ENCODE measurements at regions not wholly inside any gene's neighbourhood (a gene's known extent, or its start where the extent isn't known, plus 50 kb on each side); places are given as distances from the start of the nearest gene placed in this dataset.
"Not testable (repeated sequence)": the region's sequence is repeated elsewhere in the genome, so short reads cannot be mapped to it uniquely, and the experiment has no call there.

- H3K4me1 ChIP-seq = peaks cover 0 to 15% (median 0%) of the 10 kb centered on the region in 4 donors
- in situ Hi-C loops (cut with MboI; ENCODE audit: low pct_ligation_motif_present in 1 of 4, low pct_unique_long_range_greater_than_20kb in 1 of 4, low sequenced_read_pairs in 3 of 4) = no loop called here
- H3K36me3 ChIP-seq = no peaks in the 10 kb centered on the region
- intact Hi-C loops (cut with DNase I; ENCODE audit: low total_unique reads) = loop anchor here (1.0 kb wide), 1 partner anchor 38 kb away; no protein-coding TSS in a partner anchor
- H3K4me3 ChIP-seq = no peak overlapping the region
- no peak for DNase-seq
- no peak overlapping the region for H3K27ac ChIP-seq
- TF ChIP-seq EP300 (IDR thresholded peaks at IDR 0.05; ENCODE audit: low read depth) (no peak), POLR2A (IDR thresholded peaks at IDR 0.05) (no peak), CTCF (IDR thresholded peaks at IDR 0.05) (no peak), POLR2AphosphoS5 (IDR thresholded peaks at IDR 0.05) (no peak)
- 67 to 71% methylated on average over 3 to 5 of the region's 5 CpGs for whole genome bisulfite sequencing, 2 donors (ENCODE audit: low coverage in 1 of 2)
- no peaks in the 10 kb centered on the region for H3K27me3 ChIP-seq
- no peaks in the 10 kb centered on the region for H3K9me3 ChIP-seq
Observed at GRCh38 chr2:234879671-234880455, 72.0 kb upstream of the SH3BP4 start.

GRCh38 chr2:234876621-234877020, 75.2 kb upstream of the SH3BP4 start:
- H3K27ac ChIP-seq; H3K36me3 ChIP-seq; H3K4me3 ChIP-seq; intact Hi-C loops (cut with DNase I; ENCODE audit: low total_unique reads); H3K27me3 ChIP-seq; in situ Hi-C loops (cut with MboI; ENCODE audit: low pct_ligation_motif_present in 1 of 4, low pct_unique_long_range_greater_than_20kb in 1 of 4, low sequenced_read_pairs in 3 of 4); H3K9me3 ChIP-seq; DNase-seq: not testable (repeated sequence)
- peaks cover 0 to 10% (median 0%) of the 10 kb centered on the region in 4 donors for H3K4me1 ChIP-seq
- 67 to 83% methylated on average over 1 to 2 of the region's 2 CpGs for WGBS, 2 donors (ENCODE audit: low coverage in 1 of 2)

- no peaks in the 10 kb centered on the region for H3K9me3 ChIP-seq
- intact Hi-C loops (cut with DNase I; ENCODE audit: low total_unique reads) = no loop called here
- H3K27ac ChIP-seq = no peak overlapping the region
- in situ Hi-C loops (cut with MboI; ENCODE audit: low pct_ligation_motif_present in 1 of 4, low pct_unique_long_range_greater_than_20kb in 1 of 4, low sequenced_read_pairs in 3 of 4) = no loop called here
- no peak overlapping the region for H3K4me3 ChIP-seq
- H3K27me3 ChIP-seq = no peaks in the 10 kb centered on the region
- 63 to 81% methylated on average over 3 to 10 of the region's 10 CpGs for WGBS, 2 donors (ENCODE audit: low coverage in 1 of 2)
- no peaks in the 10 kb centered on the region for H3K4me1 ChIP-seq
- no peak for DNase-seq
- TF ChIP-seq EP300 (IDR thresholded peaks at IDR 0.05; ENCODE audit: low read depth) (no peak), POLR2AphosphoS5 (IDR thresholded peaks at IDR 0.05) (no peak), CTCF (IDR thresholded peaks at IDR 0.05) (no peak), POLR2A (IDR thresholded peaks at IDR 0.05) (no peak)
- no peaks in the 10 kb centered on the region for H3K36me3 ChIP-seq
Observed at GRCh38 chr2:234874347-234875046, 77.3 kb upstream of the SH3BP4 start.

GRCh38 chr2:234873828-234874173, 78.0 kb upstream of the SH3BP4 start:
- Histone ChIP-seq H3K4me1 (no peaks in the 10 kb centered on the region), H3K9me3 (no peaks in the 10 kb centered on the region), H3K36me3 (no peaks in the 10 kb centered on the region), H3K27ac (peak overlapping the region; percentile 28 to 68 (median 56)), H3K27me3 (no peaks in the 10 kb centered on the region), H3K4me3 (no peak overlapping the region)
- 73 to 100% methylated on average over 1 to 6 of the region's 6 CpGs for WGBS, 2 donors (ENCODE audit: low coverage in 1 of 2)
- in situ Hi-C loops (cut with MboI; ENCODE audit: low pct_ligation_motif_present in 1 of 4, low pct_unique_long_range_greater_than_20kb in 1 of 4, low sequenced_read_pairs in 3 of 4) = no loop called here
- peak; percentile 12 for DNase-seq
- TF ChIP-seq CTCF (IDR thresholded peaks at IDR 0.05) = no peak
- intact Hi-C loops (cut with DNase I; ENCODE audit: low total_unique reads) = no loop called here

Measured in transverse colon (tissue), 4 donors.